Bronchial epithelial cell (primary cell): ENCODE measurements at regions not wholly inside any gene's neighbourhood (a gene's known extent, or its start where the extent isn't known, plus 50 kb on each side); places are given as distances from the start of the nearest gene placed in this dataset.

Experiments
- DNase-seq: peaks from one replicate; pipeline ENCODE4 v3.0.0-alpha.2; 2010; ENCODE audit warnings: low read depth
- FAIRE-seq: peaks from 2 replicates; lab custom pipeline; 2011; peaks lifted over from hg19 to GRCh38; lab: Jason Lieb, UNC
- H3K27me3 ChIP-seq: 2 replicates; pipeline ENCODE4 v1.5.1; 2011; ENCODE audit warnings: low read length; ENCODE audit not compliant: control insufficient read depth, insufficient read depth
- H3K36me3 ChIP-seq: 2 replicates; pipeline ENCODE4 v1.5.1; 2011; ENCODE audit warnings: low read length; ENCODE audit not compliant: control insufficient read depth, insufficient read depth
- H3K4me3 ChIP-seq: 2 replicates; pipeline ENCODE4 v1.5.1; 2011; ENCODE audit warnings: mild to moderate bottlenecking, low read depth, low read length, control low read depth
- CTCF ChIP-seq: IDR thresholded peaks from 2 replicates; pipeline ENCODE4 v1.5.1; 2011; ENCODE audit warnings: mild to moderate bottlenecking, moderate library complexity, low read length, control low read depth, inconsistent platforms; ENCODE audit not compliant: insufficient read depth, severe bottlenecking

- DNase-seq (peak; percentile 75), FAIRE-seq (peak; percentile 88)
- H3K4me3 ChIP-seq = no peak overlapping the region
- TF ChIP-seq CTCF = no peak
- no peaks in the 10 kb centered on the region for H3K36me3 ChIP-seq
- H3K27me3 ChIP-seq = no peaks in the 10 kb centered on the region
Measured at GRCh38 chr3:182118066-182118465, 406.3 kb downstream of the SOX2 start.

GRCh38 chr3:182121401-182121800 lies 409.7 kb downstream of the SOX2 start:
- H3K4me3 ChIP-seq = no peak overlapping the region
- FAIRE-seq = no peak
- no peaks in the 10 kb centered on the region for H3K27me3 ChIP-seq
- no peak for DNase-seq
- no peak for TF ChIP-seq CTCF
- H3K36me3 ChIP-seq = no peaks in the 10 kb centered on the region

GRCh38 chr3:182122779-182123178 lies 411.1 kb downstream of the SOX2 start:
- H3K27me3 ChIP-seq = no peaks in the 10 kb centered on the region
- no peak overlapping the region for H3K4me3 ChIP-seq
- no peak for TF ChIP-seq CTCF
- H3K36me3 ChIP-seq = no peaks in the 10 kb centered on the region
- DNase-seq (no peak), FAIRE-seq (no peak)

- H3K27me3 ChIP-seq = no peaks in the 10 kb centered on the region
- H3K36me3 ChIP-seq = no peaks in the 10 kb centered on the region
- no peak for DNase-seq
- H3K4me3 ChIP-seq = no peak overlapping the region
- FAIRE-seq = peak; percentile 52
- no peak for TF ChIP-seq CTCF
Measured at GRCh38 chr3:182124187-182124586, 412.5 kb downstream of the SOX2 start.

- TF ChIP-seq CTCF = no peak
- FAIRE-seq (no peak), DNase-seq (no peak)
- H3K27me3 ChIP-seq = no peaks in the 10 kb centered on the region
- no peak overlapping the region for H3K4me3 ChIP-seq
- H3K36me3 ChIP-seq = no peaks in the 10 kb centered on the region
Measured at GRCh38 chr3:182124716-182125115, 413.0 kb downstream of the SOX2 start.

- FAIRE-seq (no peak), DNase-seq (no peak)
- TF ChIP-seq CTCF = no peak
- H3K27me3 ChIP-seq = no peaks in the 10 kb centered on the region
- no peak overlapping the region for H3K4me3 ChIP-seq
- no peaks in the 10 kb centered on the region for H3K36me3 ChIP-seq
Measured at GRCh38 chr3:182129740-182130139, 418.0 kb downstream of the SOX2 start.
